ENCODE measurements at regions not wholly inside any gene's neighbourhood (a gene's known extent, or its start where the extent isn't known, plus 50 kb on each side); places are given as distances from the start of the nearest gene placed in this dataset.

GRCh38 chr11:86741839-86742805 is 58.2 kb upstream of the PRSS23 start (continued):
- TF ChIP-seq TP53 (CRISPR knock-in tag; IDR thresholded peaks at IDR 0.05), result peak; percentile 53
- TF ChIP-seq HDAC2 (IDR thresholded peaks at IDR 0.05), result no peak
- TF ChIP-seq GATA3 (IDR thresholded peaks at IDR 0.05; ENCODE audit: borderline replicate concordance), result peak; percentile 95
- TF ChIP-seq CBX2 (IDR thresholded peaks at IDR 0.05; ENCODE audit: borderline replicate concordance, low read depth), result no peak
- peak; percentile 85 for TF ChIP-seq FOXS1 (CRISPR knock-in tag; IDR thresholded peaks at IDR 0.05)
- no peak for TF ChIP-seq EHMT2 (IDR thresholded peaks at IDR 0.05; ENCODE audit: low read depth)
- peak; percentile 91 for TF ChIP-seq ATOH8 (CRISPR knock-in tag; IDR thresholded peaks at IDR 0.05; ENCODE audit: low read depth)
- TF ChIP-seq FOSL2 (IDR thresholded peaks at IDR 0.05), result peak; percentile 98
- peak; percentile 99 for TF ChIP-seq FOSL2 (CRISPR knock-in tag; IDR thresholded peaks at IDR 0.05)
- TF ChIP-seq PHF8 (IDR thresholded peaks at IDR 0.05; ENCODE audit: borderline replicate concordance, low read depth), result no peak
- no peak for TF ChIP-seq ESRRA (IDR thresholded peaks at IDR 0.05; ENCODE audit: borderline replicate concordance, low read length)
- TF ChIP-seq RNF2 (IDR thresholded peaks at IDR 0.05; ENCODE audit: borderline replicate concordance, low read depth), result no peak
- no peak for TF ChIP-seq NPAS2 (CRISPR knock-in tag; IDR thresholded peaks at IDR 0.05; ENCODE audit: borderline replicate concordance)
- TF ChIP-seq JUN (IDR thresholded peaks at IDR 0.05), result peak; percentile 85 to 92; a peak in 4 of 5 replicates
- no peak for TF ChIP-seq REST (IDR thresholded peaks at IDR 0.05)
- peak; percentile 77 for TF ChIP-seq PBX3 (IDR thresholded peaks at IDR 0.05)
- TF ChIP-seq KDM1A (IDR thresholded peaks at IDR 0.05; ENCODE audit: low read depth), result no peak
- TF ChIP-seq HMGXB4 (CRISPR knock-in tag; IDR thresholded peaks at IDR 0.05; ENCODE audit: borderline replicate concordance), result no peak
- TF ChIP-seq SMC3 (IDR thresholded peaks at IDR 0.05), result peak; percentile 22; the same call in 1 of the 3 replicates
- TF ChIP-seq HES2 (IDR thresholded peaks at IDR 0.05), result no peak
